Type B pancreatic cell (in vitro differentiated cells): ENCODE measurements at regions not wholly inside any gene's neighbourhood (a gene's known extent, or its start where the extent isn't known, plus 50 kb on each side); places are given as distances from the start of the nearest gene placed in this dataset.

Experiments used
- DNase-seq: peaks from one replicate; pipeline ENCODE4 v3.0.0; 2021; ENCODE audit warnings: mixed read lengths; ENCODE audit not compliant: unreplicated experiment; ENCODE audit errors: extremely low spot score
- H3K27ac Mint-ChIP-seq: 2 replicates; pipeline ENCODE4 v1.8.0; 2021; ENCODE audit warnings: mild to moderate bottlenecking, mixed read lengths
- H3K27me3 Mint-ChIP-seq: 2 replicates; pipeline ENCODE4 v1.8.0; 2021; ENCODE audit warnings: mixed read lengths
- H3K36me3 Mint-ChIP-seq: 2 replicates; pipeline ENCODE4 v1.8.0; 2021; ENCODE audit warnings: mixed read lengths
- H3K4me1 Mint-ChIP-seq: one replicate; pipeline ENCODE4 v1.8.0; 2021; ENCODE audit warnings: mixed read lengths; ENCODE audit not compliant: unreplicated experiment
- H3K4me3 Mint-ChIP-seq: 2 replicates; pipeline ENCODE4 v1.8.0; 2021; ENCODE audit warnings: mild to moderate bottlenecking, mixed read lengths
- H3K9me3 Mint-ChIP-seq: 2 replicates; pipeline ENCODE4 v1.8.0; 2021; ENCODE audit warnings: mixed read lengths
- CTCF ChIP-seq: fragments of 200-600 bp; sonication (generic); conservative IDR thresholded peaks from 2 replicates; pipeline ENCODE4 v1.5.0; 2021; ENCODE audit warnings: antibody characterized with exemption, mild to moderate bottlenecking

- no peaks in the 10 kb centered on the region for H3K36me3 Mint-ChIP-seq
- H3K9me3 Mint-ChIP-seq = no peaks in the 10 kb centered on the region
- no peak for DNase-seq
- no peaks in the 10 kb centered on the region for H3K4me1 Mint-ChIP-seq
- H3K27ac Mint-ChIP-seq = no peak overlapping the region
- no peak for TF ChIP-seq CTCF
- no peak overlapping the region for H3K4me3 Mint-ChIP-seq
- H3K27me3 Mint-ChIP-seq = peaks cover 17% of the 10 kb centered on the region
Measured at GRCh38 chr4:10240691-10241090, 124.1 kb upstream of the WDR1 start.

GRCh38 chr4:10239982-10240654 lies 123.5 kb upstream of the WDR1 start:
- no peak for DNase-seq
- Mint-ChIP-seq H3K27me3 (peaks cover 18% of the 10 kb centered on the region), H3K4me3 (no peak overlapping the region), H3K9me3 (no peaks in the 10 kb centered on the region), H3K36me3 (no peaks in the 10 kb centered on the region), H3K4me1 (no peaks in the 10 kb centered on the region), H3K27ac (no peak overlapping the region)
- TF ChIP-seq CTCF = no peak

- no peak for DNase-seq
Measured at GRCh38 chr4:10237131-10237530, 120.5 kb upstream of the WDR1 start.

GRCh38 chr4:10232114-10232513 lies 115.5 kb upstream of the WDR1 start:
- peaks cover 20% of the 10 kb centered on the region for H3K27me3 Mint-ChIP-seq
- TF ChIP-seq CTCF = no peak
- H3K4me1 Mint-ChIP-seq = no peaks in the 10 kb centered on the region
- H3K9me3 Mint-ChIP-seq = no peaks in the 10 kb centered on the region
- no peak overlapping the region for H3K27ac Mint-ChIP-seq
- no peaks in the 10 kb centered on the region for H3K36me3 Mint-ChIP-seq
- DNase-seq = no peak
- no peak overlapping the region for H3K4me3 Mint-ChIP-seq

More at GRCh38 chr4:10237131-10237530, 120.5 kb upstream of the WDR1 start:
- no peaks in the 10 kb centered on the region for H3K4me1 Mint-ChIP-seq
- no peak overlapping the region for H3K4me3 Mint-ChIP-seq
- no peak for TF ChIP-seq CTCF
- H3K27ac Mint-ChIP-seq = no peak overlapping the region
- H3K9me3 Mint-ChIP-seq = no peaks in the 10 kb centered on the region
- H3K27me3 Mint-ChIP-seq = peaks cover 32% of the 10 kb centered on the region
- no peaks in the 10 kb centered on the region for H3K36me3 Mint-ChIP-seq

GRCh38 chr4:10226756-10227155 lies 110.2 kb upstream of the WDR1 start:
- Mint-ChIP-seq H3K27ac (no peak overlapping the region), H3K27me3 (no peaks in the 10 kb centered on the region), H3K9me3 (no peaks in the 10 kb centered on the region), H3K36me3 (no peaks in the 10 kb centered on the region), H3K4me3 (no peak overlapping the region), H3K4me1 (no peaks in the 10 kb centered on the region)
- no peak for DNase-seq
- no peak for TF ChIP-seq CTCF

- no peak overlapping the region for H3K27ac Mint-ChIP-seq
- DNase-seq = no peak
- no peaks in the 10 kb centered on the region for H3K4me1 Mint-ChIP-seq
- no peaks in the 10 kb centered on the region for H3K36me3 Mint-ChIP-seq
- H3K27me3 Mint-ChIP-seq = no peaks in the 10 kb centered on the region
- no peak for TF ChIP-seq CTCF
- H3K9me3 Mint-ChIP-seq = no peaks in the 10 kb centered on the region
- no peak overlapping the region for H3K4me3 Mint-ChIP-seq
Measured at GRCh38 chr4:10225096-10225495, 108.5 kb upstream of the WDR1 start.
